Activated T-helper 17 cell treated with anti-CD3 and anti-CD28 coated beads, Interleukin-2, amount 50 U/mL, for 72 hours (primary cell): ENCODE measurements at regions not wholly inside any gene's neighbourhood (a gene's known extent, or its start where the extent isn't known, plus 50 kb on each side); places are given as distances from the start of the nearest gene placed in this dataset.

Source experiments
- ATAC-seq: fragments of 150-1000 bp; cut with Tn5 transposase; replicated peaks from 2 replicates; pipeline ENCODE4 v1.10.0; 2021; ENCODE audit warnings: mild to moderate bottlenecking, moderate library complexity
- H3K27ac Mint-ChIP-seq: one replicate; pipeline ENCODE4 v1.8.0; 2022; ENCODE audit warnings: mixed read lengths
- H3K27me3 Mint-ChIP-seq: one replicate; pipeline ENCODE4 v1.8.0; 2022; ENCODE audit warnings: mixed read lengths
- H3K36me3 Mint-ChIP-seq: one replicate; pipeline ENCODE4 v1.8.0; 2022; ENCODE audit warnings: low read depth, mild to moderate bottlenecking, mixed read lengths
- H3K4me1 Mint-ChIP-seq: one replicate; pipeline ENCODE4 v1.8.0; 2022; ENCODE audit warnings: mixed read lengths
- H3K4me3 Mint-ChIP-seq: one replicate; pipeline ENCODE4 v1.8.0; 2022; ENCODE audit warnings: mild to moderate bottlenecking, mixed read lengths
- H3K9me3 Mint-ChIP-seq: one replicate; pipeline ENCODE4 v1.8.0; 2022; ENCODE audit warnings: mixed read lengths

- Mint-ChIP-seq H3K27ac (no peak overlapping the region), H3K4me3 (no peak overlapping the region), H3K36me3 (no peaks in the 10 kb centered on the region), H3K4me1 (no peaks in the 10 kb centered on the region), H3K27me3 (no peaks in the 10 kb centered on the region), H3K9me3 (peaks cover 4% of the 10 kb centered on the region)
- no peak for ATAC-seq
These were observed 941.7 kb downstream of the TUSC7 start for GRCh38 chr3:117651246-117651645.

GRCh38 chr3:117656391-117656790, 946.8 kb downstream of the TUSC7 start:
- no peak overlapping the region for H3K4me3 Mint-ChIP-seq
- no peaks in the 10 kb centered on the region for H3K27me3 Mint-ChIP-seq
- H3K36me3 Mint-ChIP-seq: no peaks in the 10 kb centered on the region
- ATAC-seq: no peak
- H3K4me1 Mint-ChIP-seq: no peaks in the 10 kb centered on the region
- H3K9me3 Mint-ChIP-seq: no peaks in the 10 kb centered on the region
- H3K27ac Mint-ChIP-seq: no peak overlapping the region

- Mint-ChIP-seq H3K4me1 (no peaks in the 10 kb centered on the region), H3K36me3 (no peaks in the 10 kb centered on the region), H3K4me3 (no peak overlapping the region), H3K9me3 (no peaks in the 10 kb centered on the region), H3K27me3 (no peaks in the 10 kb centered on the region), H3K27ac (no peak overlapping the region)
- ATAC-seq: no peak
These were observed 947.7 kb downstream of the TUSC7 start for GRCh38 chr3:117657278-117657677.

- no peaks in the 10 kb centered on the region for H3K4me1 Mint-ChIP-seq
- H3K4me3 Mint-ChIP-seq: no peak overlapping the region
- no peaks in the 10 kb centered on the region for H3K27me3 Mint-ChIP-seq
- H3K9me3 Mint-ChIP-seq: peaks cover 8% of the 10 kb centered on the region
- H3K27ac Mint-ChIP-seq: no peak overlapping the region
- H3K36me3 Mint-ChIP-seq: no peaks in the 10 kb centered on the region
- no peak for ATAC-seq
These were observed 951.6 kb downstream of the TUSC7 start for GRCh38 chr3:117660941-117661817.

GRCh38 chr3:117661818-117662095, 952.2 kb downstream of the TUSC7 start:
- H3K36me3 Mint-ChIP-seq: no peaks in the 10 kb centered on the region
- no peak overlapping the region for H3K4me3 Mint-ChIP-seq
- peaks cover 8% of the 10 kb centered on the region for H3K9me3 Mint-ChIP-seq
- ATAC-seq: no peak
- H3K27me3 Mint-ChIP-seq: no peaks in the 10 kb centered on the region
- no peak overlapping the region for H3K27ac Mint-ChIP-seq
- no peaks in the 10 kb centered on the region for H3K4me1 Mint-ChIP-seq

- no peak for ATAC-seq
- Mint-ChIP-seq H3K36me3 (no peaks in the 10 kb centered on the region), H3K4me1 (no peaks in the 10 kb centered on the region), H3K4me3 (no peak overlapping the region), H3K27me3 (no peaks in the 10 kb centered on the region), H3K9me3 (peaks cover 11% of the 10 kb centered on the region), H3K27ac (no peak overlapping the region)
These were observed 955.7 kb downstream of the TUSC7 start for GRCh38 chr3:117665296-117665695.

- peaks cover 11% of the 10 kb centered on the region for H3K9me3 Mint-ChIP-seq
- H3K4me1 Mint-ChIP-seq: no peaks in the 10 kb centered on the region
- no peak overlapping the region for H3K4me3 Mint-ChIP-seq
- no peaks in the 10 kb centered on the region for H3K27me3 Mint-ChIP-seq
- no peak overlapping the region for H3K27ac Mint-ChIP-seq
- no peaks in the 10 kb centered on the region for H3K36me3 Mint-ChIP-seq
- ATAC-seq: no peak
These were observed 956.7 kb downstream of the TUSC7 start for GRCh38 chr3:117666325-117666724.

- Mint-ChIP-seq H3K9me3 (peaks cover 15% of the 10 kb centered on the region), H3K27ac (no peak overlapping the region), H3K4me1 (no peaks in the 10 kb centered on the region), H3K36me3 (no peaks in the 10 kb centered on the region), H3K27me3 (no peaks in the 10 kb centered on the region), H3K4me3 (no peak overlapping the region)
- no peak for ATAC-seq
These were observed 957.2 kb downstream of the TUSC7 start for GRCh38 chr3:117666812-117667211.

GRCh38 chr3:117669774-117670173, 960.2 kb downstream of the TUSC7 start:
- no peaks in the 10 kb centered on the region for H3K27me3 Mint-ChIP-seq
- no peak for ATAC-seq
- peaks cover 14% of the 10 kb centered on the region for H3K9me3 Mint-ChIP-seq
- no peak overlapping the region for H3K27ac Mint-ChIP-seq
- no peak overlapping the region for H3K4me3 Mint-ChIP-seq
- no peaks in the 10 kb centered on the region for H3K4me1 Mint-ChIP-seq
- H3K36me3 Mint-ChIP-seq: no peaks in the 10 kb centered on the region

GRCh38 chr3:117671722-117672318, 962.2 kb downstream of the TUSC7 start:
- H3K4me1 Mint-ChIP-seq: no peaks in the 10 kb centered on the region
- ATAC-seq: no peak
- no peaks in the 10 kb centered on the region for H3K27me3 Mint-ChIP-seq
- no peak overlapping the region for H3K4me3 Mint-ChIP-seq
- H3K36me3 Mint-ChIP-seq: no peaks in the 10 kb centered on the region
- H3K9me3 Mint-ChIP-seq: peaks cover 16% of the 10 kb centered on the region
- H3K27ac Mint-ChIP-seq: no peak overlapping the region

- peaks cover 13% of the 10 kb centered on the region for H3K9me3 Mint-ChIP-seq
- no peaks in the 10 kb centered on the region for H3K4me1 Mint-ChIP-seq
- no peak overlapping the region for H3K27ac Mint-ChIP-seq
- no peak overlapping the region for H3K4me3 Mint-ChIP-seq
- no peaks in the 10 kb centered on the region for H3K27me3 Mint-ChIP-seq
- no peak for ATAC-seq
- no peaks in the 10 kb centered on the region for H3K36me3 Mint-ChIP-seq
These were observed 964.7 kb downstream of the TUSC7 start for GRCh38 chr3:117674321-117674720.

- Mint-ChIP-seq H3K4me3 (no peak overlapping the region), H3K27ac (no peak overlapping the region), H3K36me3 (no peaks in the 10 kb centered on the region), H3K4me1 (no peaks in the 10 kb centered on the region), H3K9me3 (peaks cover 3% of the 10 kb centered on the region), H3K27me3 (no peaks in the 10 kb centered on the region)
- ATAC-seq: no peak
These were observed 972.0 kb downstream of the TUSC7 start for GRCh38 chr3:117681619-117682018.

GRCh38 chr3:117687096-117687495, 977.5 kb downstream of the TUSC7 start:
- Mint-ChIP-seq H3K27me3 (no peaks in the 10 kb centered on the region), H3K4me3 (no peak overlapping the region), H3K9me3 (peaks cover 3% of the 10 kb centered on the region), H3K36me3 (no peaks in the 10 kb centered on the region), H3K4me1 (no peaks in the 10 kb centered on the region), H3K27ac (no peak overlapping the region)
- ATAC-seq: no peak

- ATAC-seq: no peak
- Mint-ChIP-seq H3K27me3 (no peaks in the 10 kb centered on the region), H3K36me3 (no peaks in the 10 kb centered on the region), H3K27ac (no peak overlapping the region), H3K4me1 (no peaks in the 10 kb centered on the region), H3K9me3 (peaks cover 1% of the 10 kb centered on the region), H3K4me3 (no peak overlapping the region)
These were observed 979.0 kb downstream of the TUSC7 start for GRCh38 chr3:117688583-117688982.

- no peak overlapping the region for H3K4me3 Mint-ChIP-seq
- no peak overlapping the region for H3K27ac Mint-ChIP-seq
- no peaks in the 10 kb centered on the region for H3K27me3 Mint-ChIP-seq
- peaks cover 5% of the 10 kb centered on the region for H3K9me3 Mint-ChIP-seq
- no peaks in the 10 kb centered on the region for H3K36me3 Mint-ChIP-seq
- no peaks in the 10 kb centered on the region for H3K4me1 Mint-ChIP-seq
- ATAC-seq: no peak
These were observed 981.9 kb downstream of the TUSC7 start for GRCh38 chr3:117691526-117691925.
